Karpas-422 (cell line): ENCODE measurements at regions not wholly inside any gene's neighbourhood (a gene's known extent, or its start where the extent isn't known, plus 50 kb on each side); places are given as distances from the start of the nearest gene placed in this dataset.

Experiments
- DNase-seq: peaks from one replicate; pipeline ENCODE4 v3.0.0-alpha.2; 2015
- H2AFZ ChIP-seq: fragments of 200-600 bp; sonication (generic); 2 replicates; pipeline ENCODE4 v1.6.1; 2014; ENCODE audit warnings: antibody characterized with exemption, low read length, mixed read lengths
- H3K27ac ChIP-seq: fragments of 200-600 bp; sonication (generic); 2 replicates; pipeline ENCODE4 v1.5.1; 2014; ENCODE audit warnings: mild to moderate bottlenecking, low read length, moderate library complexity
- H3K27me3 ChIP-seq: fragments of 200-600 bp; sonication (generic); 2 replicates; pipeline ENCODE4 v1.6.1; 2014; ENCODE audit warnings: low read length, mixed read lengths
- H3K36me3 ChIP-seq: fragments of 200-600 bp; sonication (generic); 2 replicates; pipeline ENCODE4 v1.6.1; 2014; ENCODE audit warnings: low read length, mixed read lengths; ENCODE audit not compliant: insufficient read depth
- H3K4me1 ChIP-seq: fragments of 200-600 bp; sonication (generic); 2 replicates; pipeline ENCODE4 v1.6.1; 2014; ENCODE audit warnings: mild to moderate bottlenecking, low read length, mixed read lengths
- H3K4me2 ChIP-seq: fragments of 200-600 bp; sonication (generic); 2 replicates; pipeline ENCODE4 v1.6.1; 2014; ENCODE audit warnings: low read length, low read depth, mild to moderate bottlenecking; ENCODE audit not compliant: poor library complexity, severe bottlenecking
- H3K4me3 ChIP-seq: fragments of 200-600 bp; sonication (generic); 2 replicates; pipeline ENCODE4 v1.5.1; 2014; ENCODE audit warnings: mild to moderate bottlenecking, antibody characterized with exemption, low read length, mixed read lengths
- H3K79me2 ChIP-seq: fragments of 200-600 bp; sonication (generic); 2 replicates; pipeline ENCODE4 v1.6.1; 2014; ENCODE audit warnings: mild to moderate bottlenecking, low read length, mixed read lengths
- H3K9ac ChIP-seq: fragments of 200-600 bp; sonication (generic); 2 replicates; pipeline ENCODE4 v1.6.0; 2014; ENCODE audit warnings: low read length
- H3K9me2 ChIP-seq: fragments of 200-600 bp; sonication (generic), shearing (Covaris generic); replicated peaks from 2 replicates; pipeline ENCODE4 v1.6.0; 2014; ENCODE audit warnings: mild to moderate bottlenecking, low read length, moderate library complexity; ENCODE audit not compliant: insufficient read depth
- H3K9me3 ChIP-seq: fragments of 300-700, 200-600 bp; sonication (generic); 2 replicates; pipeline ENCODE4 v1.6.1; 2014; ENCODE audit warnings: low read length, mixed read lengths
- H4K20me1 ChIP-seq: fragments of 200-600 bp; sonication (generic); 2 replicates; pipeline ENCODE4 v1.6.1; 2014; ENCODE audit warnings: mild to moderate bottlenecking, antibody characterized with exemption, low read length, low read depth; ENCODE audit not compliant: insufficient read depth

GRCh38 chr2:2856723-2857415 lies 520.7 kb downstream of the EIPR1 start:
- Histone ChIP-seq H3K4me2 (no peak overlapping the region), H4K20me1 (no peaks in the 10 kb centered on the region), H3K4me1 (no peaks in the 10 kb centered on the region), H3K36me3 (no peaks in the 10 kb centered on the region), H2AFZ (no peak overlapping the region), H3K27me3 (no peaks in the 10 kb centered on the region), H3K9me3 (no peaks in the 10 kb centered on the region), H3K9ac (no peak overlapping the region), H3K79me2 (no peaks in the 10 kb centered on the region), H3K4me3 (no peak overlapping the region), H3K27ac (no peak overlapping the region), H3K9me2 (no peaks in the 10 kb centered on the region)
- no peak for DNase-seq

GRCh38 chr2:2855297-2855696 lies 522.3 kb downstream of the EIPR1 start:
- no peaks in the 10 kb centered on the region for H4K20me1 ChIP-seq
- H3K79me2 ChIP-seq, result no peaks in the 10 kb centered on the region
- no peaks in the 10 kb centered on the region for H3K9me2 ChIP-seq
- H3K36me3 ChIP-seq, result no peaks in the 10 kb centered on the region
- no peak for DNase-seq
- no peak overlapping the region for H3K4me3 ChIP-seq
- H3K9me3 ChIP-seq, result no peaks in the 10 kb centered on the region
- H2AFZ ChIP-seq, result no peak overlapping the region
- H3K9ac ChIP-seq, result no peak overlapping the region
- no peaks in the 10 kb centered on the region for H3K27me3 ChIP-seq
- no peak overlapping the region for H3K4me2 ChIP-seq
- H3K4me1 ChIP-seq, result no peaks in the 10 kb centered on the region
- H3K27ac ChIP-seq, result no peak overlapping the region

GRCh38 chr2:2853346-2853745 lies 522.3 kb upstream of the MYT1L start:
- no peak overlapping the region for H3K27ac ChIP-seq
- no peaks in the 10 kb centered on the region for H3K27me3 ChIP-seq
- DNase-seq, result no peak
- no peaks in the 10 kb centered on the region for H3K9me2 ChIP-seq
- no peak overlapping the region for H3K9ac ChIP-seq
- H3K79me2 ChIP-seq, result no peaks in the 10 kb centered on the region
- no peaks in the 10 kb centered on the region for H3K36me3 ChIP-seq
- H4K20me1 ChIP-seq, result no peaks in the 10 kb centered on the region
- H3K4me1 ChIP-seq, result no peaks in the 10 kb centered on the region
- no peak overlapping the region for H3K4me3 ChIP-seq
- no peaks in the 10 kb centered on the region for H3K9me3 ChIP-seq
- H3K4me2 ChIP-seq, result no peak overlapping the region
- no peak overlapping the region for H2AFZ ChIP-seq

GRCh38 chr2:2851806-2852777 lies 521.0 kb upstream of the MYT1L start:
- no peaks in the 10 kb centered on the region for H3K36me3 ChIP-seq
- no peaks in the 10 kb centered on the region for H3K9me2 ChIP-seq
- no peak overlapping the region for H3K4me3 ChIP-seq
- DNase-seq, result no peak
- H3K27ac ChIP-seq, result no peak overlapping the region
- H3K4me2 ChIP-seq, result no peak overlapping the region
- H3K79me2 ChIP-seq, result no peaks in the 10 kb centered on the region
- H4K20me1 ChIP-seq, result no peaks in the 10 kb centered on the region
- H3K9me3 ChIP-seq, result no peaks in the 10 kb centered on the region
- H2AFZ ChIP-seq, result no peak overlapping the region
- H3K4me1 ChIP-seq, result peaks cover 4% of the 10 kb centered on the region; the same call in 1 of the 2 replicates
- no peaks in the 10 kb centered on the region for H3K27me3 ChIP-seq
- no peak overlapping the region for H3K9ac ChIP-seq

GRCh38 chr2:2851316-2851715 lies 520.2 kb upstream of the MYT1L start:
- Histone ChIP-seq H3K36me3 (no peaks in the 10 kb centered on the region), H3K9me3 (no peaks in the 10 kb centered on the region), H3K4me1 (peaks cover 4% of the 10 kb centered on the region; the same call in 1 of the 2 replicates), H3K27ac (no peak overlapping the region), H3K27me3 (no peaks in the 10 kb centered on the region), H3K4me2 (no peak overlapping the region), H3K9ac (no peak overlapping the region), H3K4me3 (no peak overlapping the region), H2AFZ (no peak overlapping the region), H4K20me1 (no peaks in the 10 kb centered on the region), H3K9me2 (no peaks in the 10 kb centered on the region), H3K79me2 (no peaks in the 10 kb centered on the region)
- DNase-seq, result no peak

- Histone ChIP-seq H4K20me1 (no peaks in the 10 kb centered on the region), H3K4me1 (peaks cover 4% of the 10 kb centered on the region; the same call in 1 of the 2 replicates), H3K9me3 (no peaks in the 10 kb centered on the region), H3K27ac (no peak overlapping the region), H3K4me2 (no peak overlapping the region), H3K36me3 (no peaks in the 10 kb centered on the region), H2AFZ (no peak overlapping the region), H3K27me3 (no peaks in the 10 kb centered on the region), H3K4me3 (no peak overlapping the region), H3K9ac (no peak overlapping the region), H3K79me2 (no peaks in the 10 kb centered on the region), H3K9me2 (no peaks in the 10 kb centered on the region)
- DNase-seq, result no peak
Observed at GRCh38 chr2:2850859-2851258, 519.8 kb upstream of the MYT1L start.

GRCh38 chr2:2850218-2850755 lies 519.2 kb upstream of the MYT1L start:
- Histone ChIP-seq H3K27me3 (no peaks in the 10 kb centered on the region), H3K9me2 (no peaks in the 10 kb centered on the region), H2AFZ (no peak overlapping the region), H4K20me1 (no peaks in the 10 kb centered on the region), H3K4me1 (peaks cover 4% of the 10 kb centered on the region; the same call in 1 of the 2 replicates), H3K4me3 (no peak overlapping the region), H3K27ac (no peak overlapping the region), H3K9ac (no peak overlapping the region), H3K4me2 (no peak overlapping the region), H3K36me3 (no peaks in the 10 kb centered on the region), H3K9me3 (no peaks in the 10 kb centered on the region), H3K79me2 (no peaks in the 10 kb centered on the region)
- DNase-seq, result no peak
